NCI-H2171 (cell line): ENCODE measurements at regions not wholly inside any gene's neighbourhood (a gene's known extent, or its start where the extent isn't known, plus 50 kb on each side); places are given as distances from the start of the nearest gene placed in this dataset.

Source experiments
- DNase-seq: peaks from one replicate; lab custom pipeline; 2025; lab: John Stamatoyannopoulos, UW

- DNase-seq: no peak
Measured at GRCh38 chr2:162945785-162946184, 107.2 kb upstream of the KCNH7 start.

DNA sequence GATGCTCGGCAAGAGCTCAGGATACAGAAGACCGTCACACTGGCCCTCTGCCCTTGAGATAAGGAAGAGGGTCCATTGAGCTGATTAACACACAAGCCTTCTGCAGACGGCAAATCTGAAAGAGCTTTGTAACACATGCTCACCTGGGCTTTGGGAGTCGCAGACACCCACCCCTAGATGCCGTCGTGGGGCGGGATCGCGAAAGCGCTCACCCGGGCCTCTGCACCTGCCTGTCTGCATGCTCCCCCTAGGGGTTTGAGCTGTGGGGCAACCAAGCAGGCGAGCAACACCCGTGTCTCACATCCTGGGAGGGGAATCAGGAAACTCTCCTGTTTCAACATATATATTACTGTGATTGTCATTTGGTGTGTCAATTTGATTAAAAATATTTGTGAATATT, 99.8 kb upstream of the KCNH7 start:
- DNase-seq: no peak

- no peak for DNase-seq
Measured at GRCh38 chr2:162934191-162934590, 95.6 kb upstream of the KCNH7 start.

DNA sequence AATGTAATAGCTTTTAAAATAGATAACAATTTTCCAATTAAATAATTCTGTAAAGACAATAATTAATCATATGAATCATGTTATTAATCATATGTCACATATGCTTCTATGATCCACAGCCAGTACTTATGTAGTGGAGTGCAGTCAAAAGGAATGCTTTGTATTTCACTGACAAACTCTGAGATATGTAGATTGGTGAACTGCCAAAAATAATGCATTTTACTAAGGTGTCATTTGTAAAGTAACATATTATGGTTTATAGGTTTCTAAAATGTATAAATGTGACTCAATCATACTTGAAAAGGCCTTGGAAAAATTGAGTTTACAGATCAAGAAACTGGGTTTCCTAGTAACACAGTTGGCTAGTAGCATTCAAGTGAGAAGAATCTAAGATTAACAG, 93.8 kb upstream of the KCNH7 start:
- no peak for DNase-seq

GRCh38 chr2:162929571-162929970, 91.0 kb upstream of the KCNH7 start:
- no peak for DNase-seq

DNA sequence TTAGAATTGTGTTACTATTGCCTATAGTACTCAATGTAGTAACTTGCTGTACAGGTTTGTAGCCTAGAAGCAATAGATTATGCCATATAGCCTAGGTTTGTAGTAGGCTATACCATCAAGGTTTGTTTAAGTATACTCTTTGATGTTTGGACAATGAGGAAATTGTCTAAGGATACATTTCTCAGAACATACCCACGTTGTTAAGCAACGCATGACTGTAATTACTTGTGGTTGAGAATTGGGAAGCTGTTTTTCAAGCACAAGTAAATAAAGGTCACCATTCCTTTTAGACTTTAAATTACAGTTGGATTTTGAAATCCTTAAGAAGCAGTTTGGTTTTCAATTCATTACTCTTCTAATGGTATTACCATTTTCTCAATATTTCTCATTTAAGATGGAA, 89.8 kb upstream of the KCNH7 start:
- no peak for DNase-seq

GRCh38 chr2:162926907-162927306, 88.3 kb upstream of the KCNH7 start:
- no peak for DNase-seq

- no peak for DNase-seq
Measured at GRCh38 chr2:162926501-162926900, 87.9 kb upstream of the KCNH7 start.

DNA sequence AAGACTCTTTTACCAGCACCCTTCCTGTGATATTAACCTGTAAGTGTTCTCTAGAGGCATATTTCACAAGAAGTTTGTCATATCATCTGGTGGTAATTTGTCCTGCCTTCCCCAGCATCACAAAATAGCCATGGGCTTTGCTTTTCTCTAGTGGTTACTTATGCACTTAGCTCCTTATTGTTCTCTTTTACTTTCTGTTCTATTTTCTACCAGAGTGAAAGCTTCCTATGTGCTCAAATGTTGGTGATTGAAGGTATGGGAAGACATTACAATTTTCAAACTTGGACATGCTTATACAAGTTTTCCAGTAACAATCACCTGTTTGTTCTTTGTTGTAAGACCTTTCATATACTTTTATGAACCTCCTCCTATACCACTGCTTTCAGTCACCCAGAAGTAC, 87.0 kb upstream of the KCNH7 start:
- DNase-seq: no peak

- no peak for DNase-seq
Measured at GRCh38 chr2:162919111-162919510, 80.5 kb upstream of the KCNH7 start.

DNA sequence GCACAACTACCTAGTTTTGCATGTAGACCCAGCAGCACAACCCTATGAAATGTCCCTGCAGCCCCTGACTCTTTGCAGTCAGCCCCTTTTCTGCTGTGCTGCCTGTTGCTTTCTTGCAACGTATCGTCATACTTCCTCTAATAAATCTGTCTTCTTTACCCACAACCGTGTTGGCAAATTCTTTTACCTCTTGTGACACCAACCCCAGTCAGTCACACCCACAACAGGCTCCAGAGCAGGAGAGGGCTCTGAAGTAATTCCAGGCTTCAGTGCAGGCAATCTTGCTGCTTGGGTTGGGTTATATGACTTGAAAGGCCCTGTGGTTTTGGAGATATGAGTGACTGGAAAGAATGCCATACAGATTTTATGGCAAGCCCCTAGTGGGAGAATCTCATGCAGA, 79.1 kb upstream of the KCNH7 start:
- DNase-seq: no peak

DNA sequence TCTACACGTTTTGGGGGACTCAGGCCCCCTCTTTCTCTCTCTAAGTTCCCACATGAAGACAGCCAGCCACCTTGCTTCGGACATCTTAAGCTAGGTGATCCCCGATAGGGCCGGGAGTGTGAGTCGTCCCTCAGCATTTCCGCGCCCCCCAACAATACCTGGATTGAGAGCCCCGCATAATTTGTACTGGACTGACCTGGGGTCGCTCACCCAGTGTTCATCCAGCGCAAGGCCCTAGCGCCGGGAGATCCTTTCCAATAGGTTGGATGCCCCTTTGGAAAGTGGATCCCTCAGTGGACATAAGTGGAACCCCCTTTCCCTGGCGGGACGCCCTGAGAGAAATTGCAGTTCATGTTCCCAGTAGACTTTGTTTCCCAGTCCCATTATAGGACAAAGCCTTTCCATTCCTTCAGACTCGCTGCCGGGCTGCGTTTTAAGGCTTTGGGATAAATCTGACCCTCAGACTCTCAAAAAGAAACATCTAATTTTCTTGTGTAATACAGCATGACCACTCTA, 77.8 kb upstream of the KCNH7 start:
- DNase-seq: no peak

DNA sequence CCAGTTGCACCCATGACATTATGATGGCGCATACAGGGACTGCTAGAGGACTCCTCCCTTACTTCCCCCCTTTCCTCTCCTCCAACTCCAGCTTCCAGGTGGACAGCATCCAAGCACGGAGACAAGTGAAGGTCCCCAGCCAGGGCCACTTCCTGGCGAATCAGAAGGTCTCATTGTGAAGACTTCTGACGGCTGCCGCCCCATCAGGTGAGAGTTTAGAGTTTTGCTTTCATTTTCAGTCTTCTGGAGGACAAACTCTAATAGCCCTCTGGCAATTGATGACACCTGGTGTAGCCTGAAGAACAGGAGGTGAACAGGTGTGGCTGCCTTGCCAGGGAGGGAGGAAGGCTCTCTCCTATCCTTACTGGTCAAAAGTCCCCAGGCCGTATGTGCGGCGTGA, 77.3 kb upstream of the KCNH7 start:
- DNase-seq: no peak

GRCh38 chr2:162914161-162914560, 75.6 kb upstream of the KCNH7 start:
- no peak for DNase-seq

GRCh38 chr2:162912787-162913186, 74.2 kb upstream of the KCNH7 start:
- DNase-seq: no peak

DNA sequence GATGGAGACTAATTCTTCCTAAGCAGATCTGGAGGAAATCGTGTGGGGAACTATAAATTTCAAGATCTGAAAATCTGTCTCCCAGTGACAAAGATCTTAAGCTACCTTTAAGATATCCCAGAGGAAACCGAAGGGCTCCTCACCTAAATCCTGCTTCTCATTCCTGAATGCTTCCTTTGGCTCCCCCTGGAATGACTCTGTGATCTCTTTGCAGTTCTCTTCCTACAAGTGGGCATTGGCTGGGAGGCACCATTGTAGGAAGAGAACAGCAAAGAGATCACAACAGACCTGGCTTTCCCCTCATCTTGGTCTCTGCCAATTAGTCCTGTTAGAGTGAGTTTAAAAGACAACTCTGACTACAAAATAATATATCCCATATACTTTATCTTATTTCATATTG, 70.0 kb upstream of the KCNH7 start:
- DNase-seq: no peak

- peak; percentile 56 for DNase-seq
Measured at GRCh38 chr2:162890690-162891311, 52.2 kb upstream of the KCNH7 start.

DNA sequence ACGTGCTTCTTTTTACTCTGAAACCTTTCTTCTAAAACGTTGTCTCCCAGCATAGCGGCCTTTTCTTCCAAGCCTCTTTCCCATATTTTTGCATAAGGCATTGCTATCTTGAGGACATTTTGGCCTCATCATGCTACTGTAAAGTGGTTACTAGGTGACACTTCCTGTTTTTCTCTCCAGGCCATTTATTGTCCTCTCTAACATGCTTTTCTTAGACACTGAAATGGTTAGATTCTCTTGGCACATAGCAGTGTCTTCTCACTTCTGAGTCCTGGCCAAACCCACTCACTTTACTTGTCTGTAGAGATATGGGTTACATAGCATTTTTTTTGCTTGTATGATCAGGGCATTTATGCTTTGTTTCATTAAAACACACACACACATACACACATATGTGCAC, 50.1 kb upstream of the KCNH7 start:
- no peak for DNase-seq
